LHCN-M2 (cell line): ENCODE measurements at regions not wholly inside any gene's neighbourhood (a gene's known extent, or its start where the extent isn't known, plus 50 kb on each side); places are given as distances from the start of the nearest gene placed in this dataset.
"Not testable (repeated sequence)": the region's sequence is repeated elsewhere in the genome, so short reads cannot be mapped to it uniquely, and the experiment has no call there.

Experiments used
- DNase-seq: peaks from one replicate; pipeline ENCODE4 v3.0.0-alpha.2; 2012; ENCODE audit warnings: low read depth

DNA sequence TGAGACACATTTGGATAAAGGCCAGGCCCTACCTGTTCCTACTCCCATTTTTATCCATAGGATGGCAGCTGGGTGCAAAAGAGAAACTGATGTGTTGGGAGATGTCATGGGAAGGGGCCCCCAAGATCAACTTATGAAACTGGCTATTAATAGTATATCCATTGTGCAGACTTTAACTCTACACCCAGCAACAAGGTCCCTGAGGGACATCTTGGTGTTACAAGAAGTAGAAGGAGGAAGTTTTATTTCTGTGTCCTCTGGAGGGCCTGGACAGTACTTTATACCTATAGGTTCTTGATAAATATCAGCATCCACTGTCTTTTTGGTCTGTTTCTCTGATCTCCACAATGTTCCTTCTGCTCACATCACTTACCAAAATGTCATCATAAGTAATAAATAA, 84.6 kb downstream of the BTG1 start:
- no peak for DNase-seq

DNA sequence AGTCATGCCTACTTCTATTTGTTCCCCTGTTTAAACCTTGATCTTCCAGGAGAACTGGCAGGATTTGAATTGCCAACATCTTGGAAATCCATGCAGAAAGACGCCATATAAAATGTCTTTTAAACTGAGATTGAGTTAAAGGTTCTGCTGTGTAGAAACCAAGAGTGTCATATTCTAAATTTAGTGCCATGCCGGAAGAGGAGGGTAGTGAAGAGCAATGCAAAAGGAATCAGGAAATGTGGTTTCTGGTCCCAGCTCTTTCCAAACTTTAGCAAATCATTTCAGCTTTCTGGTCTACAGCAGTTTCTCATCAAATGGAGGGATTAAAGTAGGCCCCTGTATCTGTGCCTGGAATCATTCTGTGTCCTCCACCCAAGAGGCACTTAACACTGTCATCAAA, 85.7 kb downstream of the BTG1 start:
- DNase-seq, result peak; percentile 89

DNA sequence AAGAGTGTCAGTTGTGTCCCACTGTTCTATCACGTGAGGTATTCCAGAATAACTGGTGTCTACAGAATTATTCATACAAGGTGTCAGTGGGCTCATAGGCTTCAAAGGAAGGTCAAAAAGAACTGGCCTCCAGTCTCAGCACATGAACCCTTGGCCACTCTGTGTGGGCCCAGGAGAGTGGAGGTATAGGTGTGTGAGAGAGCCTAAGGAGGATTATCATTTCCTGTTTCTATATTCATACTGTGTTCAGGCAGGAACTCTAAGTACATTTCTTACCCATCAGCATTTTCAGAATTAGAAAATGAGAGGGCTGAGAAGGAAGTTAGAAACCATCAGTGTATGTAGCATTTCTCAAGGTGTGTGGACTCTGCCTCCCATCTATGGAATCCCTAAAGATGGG, 87.0 kb downstream of the BTG1 start:
- no peak for DNase-seq

DNA sequence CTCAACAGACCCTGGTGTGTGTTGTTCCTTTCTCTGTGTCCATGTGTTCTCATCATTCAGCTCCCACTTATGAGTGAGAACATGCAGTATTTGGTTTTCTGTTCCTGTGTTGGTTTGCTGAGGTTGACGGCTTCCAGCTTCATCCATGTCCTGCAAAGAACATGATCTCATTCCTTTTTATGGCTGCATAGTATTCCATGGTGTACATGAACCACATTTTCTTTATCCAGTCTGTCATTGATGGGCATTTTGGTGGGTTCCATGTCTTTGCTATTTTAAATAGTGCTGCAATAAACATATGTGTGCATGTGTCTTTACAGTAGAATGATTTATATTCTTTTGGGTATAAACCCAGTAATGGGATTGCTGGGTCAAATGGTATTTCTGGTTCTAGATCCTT, 88.9 kb downstream of the BTG1 start:
- not testable (repeated sequence) for DNase-seq

DNA sequence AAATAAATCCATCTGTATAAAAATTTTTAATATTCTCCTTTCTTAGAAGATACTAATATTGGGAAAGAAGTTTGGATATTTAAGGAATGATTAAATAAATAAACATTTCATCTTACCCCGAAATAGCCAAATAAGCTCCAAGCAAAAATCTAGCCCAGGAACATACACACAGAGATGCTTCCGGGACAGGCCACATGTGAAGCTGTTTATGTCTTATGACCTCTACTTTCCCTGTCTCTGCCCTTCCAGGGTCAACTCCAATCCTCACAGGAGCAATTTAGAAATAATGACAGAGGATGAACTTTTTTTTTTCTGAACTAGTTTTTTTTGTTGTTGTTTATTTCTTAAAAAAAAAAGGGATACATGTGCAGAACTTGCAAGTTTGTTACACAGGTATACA, 89.4 kb downstream of the BTG1 start:
- DNase-seq, result no peak

DNA sequence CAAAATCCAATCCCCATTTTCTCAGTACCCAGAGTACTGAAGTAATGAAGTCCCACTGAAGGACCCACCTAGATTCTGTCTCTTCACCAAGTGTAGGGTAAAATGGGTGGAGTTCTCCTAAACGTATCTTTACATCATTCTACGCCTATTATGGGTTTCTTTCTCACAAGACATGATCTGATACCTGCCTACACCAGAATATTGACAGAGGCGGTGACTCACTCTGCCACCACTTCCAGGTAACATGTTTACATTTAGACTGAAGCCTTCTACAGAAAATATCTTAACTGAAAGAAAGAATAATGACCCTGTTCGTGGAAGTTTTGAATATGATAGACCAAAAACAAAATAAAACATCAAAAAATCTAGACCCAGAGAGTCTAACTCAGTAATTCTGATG, 89.8 kb downstream of the BTG1 start:
- DNase-seq, result no peak

DNA sequence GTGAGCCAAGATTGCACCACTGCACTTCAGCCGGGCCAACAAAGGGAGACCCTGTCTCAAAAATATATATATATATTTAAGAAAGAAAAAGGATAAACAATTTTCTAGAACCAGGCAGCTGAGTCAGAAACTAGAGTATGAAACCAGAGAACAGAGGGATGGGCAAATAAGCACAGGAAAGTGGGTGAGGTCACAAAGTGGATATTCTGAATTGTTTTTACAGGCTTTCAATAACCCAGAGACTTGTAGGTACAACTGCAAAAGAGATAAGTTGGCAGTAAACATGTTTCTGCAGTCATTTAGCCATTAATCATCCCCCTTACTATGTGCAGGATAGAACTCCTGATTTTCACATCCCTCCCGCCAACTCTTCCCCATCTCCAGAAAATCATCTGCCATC, 94.2 kb downstream of the BTG1 start:
- peak; percentile 47 for DNase-seq

DNA sequence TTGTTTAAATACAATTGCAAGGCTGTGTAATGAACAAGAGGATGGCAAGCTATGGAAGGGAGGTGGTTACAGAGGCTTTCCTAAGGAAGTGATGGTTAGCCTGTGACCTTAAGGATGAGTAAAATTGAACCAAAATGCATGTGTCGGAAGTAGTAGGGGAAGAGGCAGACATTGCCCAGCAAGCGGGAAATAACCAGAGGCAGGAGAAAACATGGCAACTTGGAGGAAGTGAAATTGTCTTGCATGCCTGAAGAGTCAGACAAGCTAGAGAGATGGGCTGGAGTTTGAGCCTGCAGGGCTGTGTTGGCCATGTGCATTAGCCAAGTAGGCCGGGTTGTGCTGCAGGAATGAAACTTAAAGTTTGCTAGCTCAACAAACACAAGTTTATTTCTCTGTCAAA, 96.2 kb downstream of the BTG1 start:
- no peak for DNase-seq

DNA sequence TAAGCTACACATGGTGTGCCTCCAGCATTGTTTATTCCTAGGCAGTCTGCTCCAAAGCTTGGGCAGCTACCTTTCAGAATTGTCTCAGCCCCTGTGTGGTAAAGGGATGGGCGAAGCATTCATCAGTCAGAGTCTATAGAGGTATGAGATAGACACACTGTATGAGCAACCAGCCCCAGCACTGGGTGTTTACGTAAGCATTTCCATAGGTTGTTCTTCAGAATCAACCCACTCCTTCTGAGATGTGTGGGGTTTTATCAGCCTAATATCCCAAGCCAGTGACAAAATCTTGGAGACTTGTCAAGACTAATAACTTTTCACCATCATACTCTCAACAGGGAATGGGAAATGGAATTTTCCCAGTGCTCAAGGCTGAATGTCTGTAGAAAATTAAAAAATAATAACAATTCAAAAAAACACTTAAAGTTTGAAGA, 98.2 kb downstream of the BTG1 start:
- DNase-seq, result no peak

DNA sequence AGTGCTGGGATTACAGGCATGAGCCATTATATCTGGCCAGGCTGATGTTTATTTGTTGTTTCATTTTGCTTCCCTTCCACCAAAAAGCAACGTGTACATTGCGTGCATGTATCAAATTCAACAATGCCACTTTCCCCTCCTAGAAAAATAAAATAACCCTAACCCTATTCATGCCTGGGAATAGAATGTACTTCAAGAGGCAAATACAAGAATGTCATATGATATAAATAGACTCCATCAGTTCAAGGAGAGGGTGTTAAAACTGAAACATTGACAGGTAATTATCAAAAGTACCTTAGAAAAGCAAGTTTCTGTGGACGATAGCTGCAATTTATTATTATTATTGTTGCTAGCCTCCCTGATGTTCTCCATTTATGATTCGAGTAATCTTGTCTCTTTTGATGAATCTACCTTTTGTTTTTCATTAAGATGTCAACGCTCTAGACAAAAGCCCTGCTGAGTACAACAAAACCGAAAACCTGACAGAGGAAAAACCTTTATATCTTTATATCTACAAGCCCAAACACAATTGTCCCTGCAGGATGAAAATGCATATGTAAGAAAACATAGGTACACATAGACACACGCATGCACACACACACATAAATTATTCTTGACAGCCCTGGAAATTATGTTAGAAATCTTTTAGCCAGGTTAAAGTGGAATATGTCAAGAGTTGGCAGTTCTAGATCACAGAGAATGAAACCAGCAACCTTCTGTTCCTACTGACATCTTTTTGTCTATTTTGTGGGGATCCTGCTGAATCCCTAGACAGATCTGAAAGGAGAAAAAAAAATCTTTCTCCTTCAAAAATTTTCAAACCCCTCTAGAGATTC, 98.9 kb downstream of the BTG1 start:
- DNase-seq, result no peak

DNA sequence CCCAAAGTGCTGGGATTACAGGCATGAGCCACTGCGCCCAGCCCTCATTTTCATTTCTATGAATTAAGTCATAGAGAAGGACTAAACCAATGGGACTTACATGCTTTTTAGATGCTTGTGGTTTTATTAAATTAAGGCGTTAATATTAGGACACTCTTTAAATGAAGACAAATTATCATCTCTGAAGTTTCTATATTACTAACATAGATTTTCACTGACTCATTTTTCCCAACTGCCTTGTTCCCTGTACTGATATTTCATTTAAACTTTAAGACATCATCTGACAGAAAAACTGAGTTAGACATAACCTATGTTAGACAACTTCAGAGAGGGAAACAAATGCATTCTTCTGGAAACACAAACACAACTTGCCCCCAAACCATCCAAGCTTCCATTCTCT, 99.8 kb downstream of the BTG1 start:
- DNase-seq, result no peak

DNA sequence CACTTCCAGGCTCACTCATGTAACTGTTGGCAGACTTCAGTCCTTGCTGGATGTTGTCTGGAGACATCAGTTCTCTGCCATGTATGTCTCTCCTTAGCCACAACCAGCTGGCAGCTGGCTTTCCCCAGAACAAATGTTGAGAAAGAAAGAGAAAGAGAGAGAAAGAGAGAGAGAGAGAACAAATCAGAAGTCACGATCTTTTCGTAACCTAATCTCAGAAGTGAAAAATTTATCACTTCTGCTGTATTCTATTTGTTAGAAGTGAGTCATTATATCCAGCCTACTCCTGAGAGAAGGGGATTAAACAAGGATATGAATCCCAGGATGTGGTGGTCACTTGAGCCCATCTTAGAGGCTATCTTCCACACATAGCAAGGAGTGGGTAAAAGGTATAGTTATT, 101.2 kb downstream of the BTG1 start:
- peak; percentile 97 for DNase-seq

DNA sequence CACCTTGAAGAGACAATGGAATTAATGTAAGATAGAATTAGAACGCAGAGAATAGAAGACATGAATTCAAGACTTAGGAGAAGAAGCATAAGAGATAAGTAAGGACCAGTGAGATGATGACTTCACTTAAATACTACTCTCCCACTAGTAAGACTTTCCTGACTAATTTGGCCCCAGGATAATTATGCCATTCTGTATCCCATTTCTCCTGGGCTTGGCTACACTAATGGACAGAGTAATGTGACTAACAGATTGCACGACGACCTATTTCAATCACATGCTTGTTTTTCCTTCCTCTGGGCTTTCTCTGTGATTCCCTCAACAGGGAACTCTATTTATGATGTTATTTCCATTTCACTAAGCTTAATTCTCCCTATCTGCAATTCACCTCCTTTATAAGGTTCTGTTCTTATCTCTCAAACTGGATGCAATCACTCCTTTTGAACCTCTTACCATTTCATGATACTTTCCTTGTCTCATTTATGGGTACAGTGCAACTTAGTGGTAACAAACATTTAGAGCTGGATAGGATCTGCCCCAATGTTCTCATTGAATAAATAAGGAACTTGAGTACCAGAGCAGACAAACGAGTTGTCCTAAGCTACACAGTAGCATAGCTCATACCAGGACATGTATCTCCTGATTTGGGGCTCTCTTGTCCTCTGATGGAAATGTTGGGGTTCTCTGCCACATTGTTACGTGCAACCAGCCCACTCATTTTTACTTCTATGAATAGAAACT, 102.7 kb downstream of the BTG1 start:
- DNase-seq, result no peak

DNA sequence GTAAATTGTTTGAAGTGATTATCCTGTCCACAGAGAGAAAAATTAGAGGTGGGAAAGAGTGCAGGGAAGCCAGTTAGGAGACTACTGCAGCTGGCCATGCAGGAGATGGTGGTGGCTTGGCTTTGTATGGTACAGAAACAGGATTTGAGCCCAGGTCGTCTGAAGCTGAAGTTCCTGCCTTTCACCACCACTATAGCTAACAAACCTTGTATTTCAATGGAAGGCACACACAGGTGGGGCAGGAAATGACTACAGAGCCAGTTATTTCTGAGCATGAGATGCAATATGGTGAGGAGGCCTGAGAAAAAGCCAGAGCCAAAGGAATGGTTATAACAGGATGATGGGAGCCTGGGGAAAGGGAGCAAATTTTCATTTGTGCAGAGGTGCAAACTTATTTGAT, 103.9 kb downstream of the BTG1 start:
- DNase-seq, result no peak

DNA sequence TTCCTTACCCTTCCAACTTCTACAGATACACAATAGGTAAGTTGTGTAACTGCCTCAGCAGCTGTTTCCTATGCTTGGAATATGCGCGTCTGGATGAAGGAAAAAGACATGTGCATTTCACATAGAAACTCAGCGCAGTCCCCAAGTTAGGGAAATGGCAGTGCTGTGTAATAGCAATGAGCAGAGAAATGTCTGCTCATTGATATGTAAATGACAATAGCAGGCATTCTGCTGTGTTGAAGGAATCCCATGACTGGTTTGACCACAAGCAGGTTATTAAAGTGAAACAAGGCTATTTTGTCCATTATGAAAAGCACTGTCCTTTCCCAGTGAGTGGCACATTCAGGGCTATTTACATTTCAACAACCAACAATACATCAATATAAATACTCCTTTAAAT, 106.6 kb downstream of the BTG1 start:
- no peak for DNase-seq

DNA sequence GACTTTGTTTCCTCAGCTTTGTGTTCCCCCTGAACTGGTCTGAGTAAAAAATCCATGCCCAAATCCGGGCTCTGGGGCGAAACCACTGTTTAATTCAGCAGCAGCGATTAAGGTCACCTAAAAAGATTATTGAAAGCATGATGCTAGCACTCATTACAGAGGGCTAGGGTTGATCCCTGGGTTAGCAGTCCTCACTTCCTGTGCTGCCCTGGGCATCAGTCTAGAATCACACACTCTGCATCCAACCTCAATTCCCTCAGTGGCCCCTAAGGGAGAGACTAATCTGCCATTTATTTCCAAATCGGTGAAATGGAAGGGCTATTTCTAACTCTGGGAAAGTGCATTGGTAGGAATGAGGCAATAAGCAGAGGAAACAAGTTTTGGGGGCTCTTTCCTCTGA, 107.2 kb downstream of the BTG1 start:
- no peak for DNase-seq

DNA sequence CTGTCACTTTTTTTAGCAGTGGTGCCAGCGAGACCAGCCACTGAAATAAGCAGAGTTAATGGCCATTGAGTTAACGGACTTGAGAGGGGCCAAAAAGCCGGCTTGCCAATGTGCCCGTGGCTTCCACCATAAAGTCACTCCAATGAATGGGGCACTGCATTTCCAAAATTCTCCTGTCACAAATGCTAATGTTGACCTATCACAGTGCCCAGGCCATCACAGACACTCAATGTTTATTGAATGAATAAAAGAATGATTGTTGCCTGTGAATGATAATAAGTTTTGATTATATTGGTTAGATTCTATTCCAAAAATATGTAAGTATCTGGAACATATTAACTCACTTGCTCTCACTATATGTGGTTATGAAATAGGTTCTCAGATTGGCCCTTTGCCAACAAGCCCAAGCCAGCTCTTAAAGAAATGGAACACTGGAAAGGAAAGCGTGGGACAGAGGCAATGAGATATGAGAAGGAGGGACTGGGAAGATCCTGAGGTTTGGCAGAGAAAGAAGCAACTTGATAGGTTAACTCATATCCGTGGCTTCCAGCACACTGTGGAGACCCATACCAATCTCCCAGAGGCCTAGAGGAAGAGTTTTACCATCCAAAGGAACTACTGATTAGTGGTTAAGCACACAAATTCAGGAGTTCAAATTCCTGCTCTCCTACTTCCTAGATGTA, 108.7 kb downstream of the BTG1 start:
- DNase-seq, result peak; percentile 81

DNA sequence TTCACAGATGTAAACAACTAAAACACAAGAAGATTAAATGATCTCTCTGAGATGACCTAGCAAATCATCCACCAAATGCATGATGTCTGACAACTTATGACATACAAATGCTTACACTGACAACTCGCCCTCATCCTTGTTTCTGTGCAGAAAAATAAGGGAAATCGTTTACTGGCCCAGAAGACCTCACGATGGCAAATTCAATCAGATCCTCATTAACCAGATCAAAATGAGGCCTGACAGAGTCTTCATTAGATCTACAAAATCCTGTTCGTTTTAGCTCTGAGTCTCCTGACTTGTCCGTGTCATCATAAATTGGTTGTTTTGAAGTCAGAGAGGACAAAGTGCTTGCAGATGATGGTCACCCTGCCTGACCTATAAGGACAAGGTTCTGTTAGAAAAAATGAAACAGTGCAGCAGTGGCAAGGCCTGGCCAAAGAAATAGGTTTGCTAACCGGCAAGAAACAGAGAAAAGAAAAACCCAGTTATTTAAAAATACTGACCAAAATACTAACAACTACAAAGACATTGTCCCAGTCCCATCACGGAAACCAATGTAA, 109.5 kb downstream of the BTG1 start:
- DNase-seq, result no peak

DNA sequence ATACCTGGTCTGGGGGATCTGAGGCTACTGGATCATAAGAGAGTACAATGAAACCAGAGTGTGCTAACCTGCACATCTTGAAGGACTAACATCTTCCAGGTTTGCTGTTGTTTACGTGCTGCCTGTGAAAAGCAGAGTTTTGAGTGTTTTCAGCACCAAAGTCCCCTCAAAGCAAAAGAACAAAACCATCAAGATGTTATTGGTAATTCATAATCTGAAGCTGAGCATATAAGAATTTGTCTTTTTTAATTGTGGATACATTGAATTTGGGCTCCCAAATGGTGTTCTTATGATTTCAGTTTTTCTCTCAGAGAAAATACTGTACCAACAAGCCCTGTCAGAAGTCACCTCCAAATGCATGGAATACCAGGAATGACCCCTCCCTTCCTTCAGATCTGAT, 110.2 kb downstream of the BTG1 start:
- DNase-seq, result no peak

DNA sequence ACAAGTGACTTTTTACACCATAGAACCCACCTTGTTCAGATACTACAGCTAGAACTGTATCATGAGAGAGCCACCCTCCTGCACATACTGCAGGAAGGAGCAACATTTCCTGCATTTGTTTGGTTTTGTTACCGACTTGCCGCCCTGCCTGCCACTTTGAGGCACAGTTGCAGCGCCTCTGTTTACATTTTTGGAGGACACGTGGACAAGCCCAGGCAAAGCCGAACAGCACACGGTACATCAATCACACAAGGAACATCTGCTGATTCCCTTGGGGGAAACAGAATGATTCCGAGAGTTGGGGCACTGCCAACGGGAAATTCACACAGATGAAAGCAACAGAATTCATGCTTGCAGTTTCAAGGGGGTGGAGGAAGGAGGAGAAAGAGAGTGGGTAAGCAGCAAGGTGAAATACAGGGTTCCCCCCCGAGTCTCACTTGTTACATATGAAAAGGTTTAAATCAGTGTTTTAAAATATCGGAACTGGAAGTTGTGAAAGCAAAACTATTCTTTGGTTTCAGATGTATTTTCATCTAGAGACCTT, 110.7 kb downstream of the BTG1 start:
- peak; percentile 99 for DNase-seq

DNA sequence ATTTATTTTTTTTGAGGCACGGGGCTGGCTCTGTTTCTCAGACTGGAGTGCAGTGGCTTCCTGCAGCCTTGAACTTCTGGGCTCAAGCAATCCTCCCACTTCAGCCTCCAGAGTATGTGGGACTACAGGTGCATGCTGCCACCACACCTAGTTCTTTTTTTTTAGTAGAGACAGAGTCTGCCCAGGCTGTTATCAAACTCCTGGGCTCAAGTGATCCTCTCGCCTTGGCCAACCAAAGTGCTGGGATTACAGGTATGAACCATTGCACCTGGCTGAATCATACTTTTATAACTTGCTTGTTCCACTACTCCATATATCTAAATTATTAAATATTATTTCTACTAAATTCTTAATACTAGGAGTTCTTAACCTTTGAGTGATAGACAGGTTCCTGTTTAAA, 111.6 kb downstream of the BTG1 start:
- no peak for DNase-seq

DNA sequence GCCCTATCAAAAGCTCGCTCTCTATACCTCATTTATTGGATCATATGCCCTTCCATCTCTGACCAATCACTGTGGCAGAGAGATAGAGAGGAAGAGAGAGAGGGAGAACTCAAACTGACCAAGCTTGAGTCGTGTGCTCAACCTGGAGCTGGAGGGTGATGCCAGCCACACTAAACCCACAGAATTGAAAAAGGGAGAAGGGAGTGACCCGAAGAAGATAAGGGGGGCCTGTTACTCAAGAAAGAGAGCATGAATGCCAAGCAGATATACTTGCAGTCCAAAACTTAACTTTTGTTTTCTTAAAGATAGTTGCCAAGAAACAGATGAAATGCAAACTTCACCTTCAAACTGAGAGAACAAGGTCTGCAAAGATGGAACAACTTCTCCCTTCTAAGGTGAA, 112.7 kb downstream of the BTG1 start:
- DNase-seq, result no peak
